OCI-LY1 (cell line): ENCODE measurements at regions not wholly inside any gene's neighbourhood (a gene's known extent, or its start where the extent isn't known, plus 50 kb on each side); places are given as distances from the start of the nearest gene placed in this dataset.

Source experiments
- H2AFZ ChIP-seq: fragments of 200-600 bp; sonication (generic), shearing (Covaris generic); 2 replicates; pipeline ENCODE4 v1.6.0; 2014; ENCODE audit warnings: antibody characterized with exemption, mild to moderate bottlenecking, low read length
- H3F3A ChIP-seq: fragments of 200-600 bp; sonication (generic), shearing (Covaris generic); 2 replicates; pipeline ENCODE4 v1.6.0; 2014; ENCODE audit warnings: mild to moderate bottlenecking, antibody characterized with exemption, low read length, moderate library complexity; ENCODE audit not compliant: insufficient read depth
- H3K27ac ChIP-seq: fragments of 200-600 bp; sonication (generic); 2 replicates; pipeline ENCODE4 v1.5.1; 2014; ENCODE audit warnings: low read length, mixed run types, mild to moderate bottlenecking, low read depth; ENCODE audit not compliant: poor library complexity, severe bottlenecking
- H3K27me3 ChIP-seq: fragments of 200-600 bp; sonication (generic); 2 replicates; pipeline ENCODE4 v1.6.0; 2014; ENCODE audit warnings: antibody characterized with exemption, mild to moderate bottlenecking, low read length, moderate library complexity; ENCODE audit not compliant: insufficient read depth
- H3K36me3 ChIP-seq: fragments of 200-600 bp; sonication (generic); 2 replicates; pipeline ENCODE4 v1.6.1; 2014; ENCODE audit warnings: mild to moderate bottlenecking, antibody characterized with exemption, low read length, moderate library complexity, mixed read lengths; ENCODE audit not compliant: insufficient read depth
- H3K4me1 ChIP-seq: fragments of 200-600 bp; sonication (generic); 2 replicates; pipeline ENCODE4 v1.5.1; 2014; ENCODE audit warnings: mild to moderate bottlenecking, low read length, moderate library complexity; ENCODE audit not compliant: insufficient read depth, severe bottlenecking
- H3K4me2 ChIP-seq: fragments of 200-600 bp; sonication (generic), shearing (Covaris generic); 2 replicates; pipeline ENCODE4 v1.6.1; 2014; ENCODE audit warnings: low read length
- H3K4me3 ChIP-seq: fragments of 200-600 bp; sonication (generic); 2 replicates; pipeline ENCODE4 v1.5.1; 2014; ENCODE audit warnings: low read length, low read depth, mild to moderate bottlenecking, mixed read lengths; ENCODE audit not compliant: poor library complexity, severe bottlenecking
- H3K79me2 ChIP-seq: fragments of 200-600 bp; shearing (Covaris generic); 2 replicates; pipeline ENCODE4 v1.6.1; 2016; ENCODE audit warnings: mixed run types, low read length, mixed read lengths; ENCODE audit not compliant: insufficient read depth
- H3K9ac ChIP-seq: fragments of 200-600 bp; sonication (generic), shearing (Covaris generic); 2 replicates; pipeline ENCODE4 v1.6.1; 2014; ENCODE audit warnings: mild to moderate bottlenecking, low read length, mixed read lengths
- H3K9me2 ChIP-seq: fragments of 200-600 bp; sonication (generic), shearing (Covaris generic); 2 replicates; pipeline ENCODE4 v1.6.1; 2014; ENCODE audit warnings: low read depth, mild to moderate bottlenecking, low read length, mixed read lengths
- H3K9me3 ChIP-seq: fragments of 200-600 bp; shearing (Covaris generic); 2 replicates; pipeline ENCODE4 v1.6.1; 2014; ENCODE audit warnings: low read length, mixed read lengths
- H4K20me1 ChIP-seq: fragments of 200-600 bp; sonication (generic), shearing (Covaris generic); 2 replicates; pipeline ENCODE4 v1.6.0; 2016; ENCODE audit warnings: mild to moderate bottlenecking, low read length; ENCODE audit not compliant: insufficient read depth
- EZH2 ChIP-seq: fragments of 200-600 bp; sonication (generic), shearing (Covaris generic); IDR thresholded peaks from 2 replicates; pipeline ENCODE4 v1.8.0; 2017; ENCODE audit warnings: borderline replicate concordance, mixed run types, mild to moderate bottlenecking, antibody characterized with exemption, low read length, moderate library complexity, mixed read lengths
- TF ChIP-seq, protein P1 (sequence below): fragments of 200-600 bp; sonication (generic), shearing (Covaris generic); IDR thresholded peaks from 2 replicates; pipeline ENCODE4 v1.5.1; 2017; ENCODE audit warnings: mild to moderate bottlenecking, antibody characterized with exemption, low read length, moderate library complexity, mixed read lengths

- TF ChIP-seq, protein P1, sequence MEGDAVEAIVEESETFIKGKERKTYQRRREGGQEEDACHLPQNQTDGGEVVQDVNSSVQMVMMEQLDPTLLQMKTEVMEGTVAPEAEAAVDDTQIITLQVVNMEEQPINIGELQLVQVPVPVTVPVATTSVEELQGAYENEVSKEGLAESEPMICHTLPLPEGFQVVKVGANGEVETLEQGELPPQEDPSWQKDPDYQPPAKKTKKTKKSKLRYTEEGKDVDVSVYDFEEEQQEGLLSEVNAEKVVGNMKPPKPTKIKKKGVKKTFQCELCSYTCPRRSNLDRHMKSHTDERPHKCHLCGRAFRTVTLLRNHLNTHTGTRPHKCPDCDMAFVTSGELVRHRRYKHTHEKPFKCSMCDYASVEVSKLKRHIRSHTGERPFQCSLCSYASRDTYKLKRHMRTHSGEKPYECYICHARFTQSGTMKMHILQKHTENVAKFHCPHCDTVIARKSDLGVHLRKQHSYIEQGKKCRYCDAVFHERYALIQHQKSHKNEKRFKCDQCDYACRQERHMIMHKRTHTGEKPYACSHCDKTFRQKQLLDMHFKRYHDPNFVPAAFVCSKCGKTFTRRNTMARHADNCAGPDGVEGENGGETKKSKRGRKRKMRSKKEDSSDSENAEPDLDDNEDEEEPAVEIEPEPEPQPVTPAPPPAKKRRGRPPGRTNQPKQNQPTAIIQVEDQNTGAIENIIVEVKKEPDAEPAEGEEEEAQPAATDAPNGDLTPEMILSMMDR = no peak
- TF ChIP-seq EZH2 = no peak
- Histone ChIP-seq H2AFZ (no peak overlapping the region), H3K27me3 (no peaks in the 10 kb centered on the region), H3K9me3 (no peaks in the 10 kb centered on the region), H3K36me3 (no peaks in the 10 kb centered on the region), H4K20me1 (no peaks in the 10 kb centered on the region), H3K4me3 (no peak overlapping the region), H3K27ac (no peak overlapping the region), H3K9ac (no peak overlapping the region), H3K4me2 (no peak overlapping the region), H3K9me2 (no peaks in the 10 kb centered on the region), H3K79me2 (no peaks in the 10 kb centered on the region), H3K4me1 (no peaks in the 10 kb centered on the region), H3F3A (no peaks in the 10 kb centered on the region)
Observed at GRCh38 chr7:41006306-41006995, 696.4 kb downstream of the INHBA start.

DNA sequence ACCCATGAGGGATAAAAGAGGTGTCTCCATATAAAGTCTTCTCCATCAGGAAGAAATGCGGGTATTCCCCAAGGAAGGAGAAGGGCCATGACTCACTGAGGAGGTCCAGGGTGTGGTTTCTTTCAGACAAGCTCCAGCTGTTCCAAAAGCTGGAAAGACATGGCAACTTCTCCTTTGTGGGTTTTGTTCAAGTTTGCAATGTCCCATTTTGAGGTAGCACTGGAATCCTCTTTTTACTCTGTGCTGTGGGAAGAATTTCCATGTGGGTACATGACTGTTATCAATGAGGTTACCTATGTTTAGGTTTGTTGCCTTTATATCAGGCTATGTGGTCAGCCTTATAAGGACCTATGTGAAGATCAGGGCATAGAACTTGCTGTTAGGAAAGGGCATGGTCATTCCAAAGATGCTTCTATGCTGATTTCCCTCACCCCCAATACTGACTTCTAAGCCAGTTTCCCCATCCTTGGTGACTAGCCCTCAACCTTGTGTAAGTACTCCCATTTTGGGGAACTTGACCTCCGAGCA is 697.5 kb downstream of the INHBA start:
- H3K4me2 ChIP-seq = no peak overlapping the region

DNA sequence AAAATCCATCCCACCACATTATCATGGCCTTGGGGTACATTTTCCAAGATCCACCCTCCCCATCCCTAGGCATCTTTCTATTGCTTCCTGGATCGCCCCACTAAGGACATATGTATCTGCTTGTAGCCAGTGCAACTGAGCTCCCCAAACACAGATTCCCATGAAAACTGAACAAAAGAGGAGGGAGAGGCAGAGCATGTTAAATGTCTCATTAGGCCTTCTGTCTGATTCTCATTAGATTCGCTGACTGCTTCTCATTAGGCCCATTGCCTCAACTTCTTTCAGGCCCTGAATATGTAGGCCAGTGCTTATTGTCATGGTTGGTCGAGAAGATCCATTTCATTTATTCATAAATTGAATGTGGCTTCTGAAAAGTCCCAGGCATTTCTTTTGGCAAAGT is 698.9 kb downstream of the INHBA start:
- no peak overlapping the region for H3K27ac ChIP-seq
- no peaks in the 10 kb centered on the region for H3K79me2 ChIP-seq
- no peak overlapping the region for H3K4me2 ChIP-seq
- H3K9ac ChIP-seq = no peak overlapping the region
- no peak overlapping the region for H2AFZ ChIP-seq
- no peaks in the 10 kb centered on the region for H4K20me1 ChIP-seq
- H3K4me1 ChIP-seq = no peaks in the 10 kb centered on the region
- no peaks in the 10 kb centered on the region for H3K36me3 ChIP-seq
- no peaks in the 10 kb centered on the region for H3K9me2 ChIP-seq
- TF ChIP-seq, protein P1 = no peak
- no peak for TF ChIP-seq EZH2
- H3F3A ChIP-seq = no peaks in the 10 kb centered on the region
- H3K9me3 ChIP-seq = no peaks in the 10 kb centered on the region
- no peaks in the 10 kb centered on the region for H3K27me3 ChIP-seq
- no peak overlapping the region for H3K4me3 ChIP-seq

More for the DNA sequence above, 697.5 kb downstream of the INHBA start:
- H3K9ac ChIP-seq = no peak overlapping the region
- H3K27ac ChIP-seq = no peak overlapping the region
- H4K20me1 ChIP-seq = no peaks in the 10 kb centered on the region
- no peaks in the 10 kb centered on the region for H3K9me2 ChIP-seq
- no peak overlapping the region for H2AFZ ChIP-seq
- no peaks in the 10 kb centered on the region for H3K27me3 ChIP-seq
- no peaks in the 10 kb centered on the region for H3K79me2 ChIP-seq
- H3F3A ChIP-seq = no peaks in the 10 kb centered on the region
- no peaks in the 10 kb centered on the region for H3K36me3 ChIP-seq
- TF ChIP-seq, protein P1 = no peak
- TF ChIP-seq EZH2 = no peak
- no peaks in the 10 kb centered on the region for H3K9me3 ChIP-seq
- H3K4me1 ChIP-seq = no peaks in the 10 kb centered on the region
- no peak overlapping the region for H3K4me3 ChIP-seq
